Stromal cell of bone marrow (primary cell): ENCODE measurements at regions not wholly inside any gene's neighbourhood (a gene's known extent, or its start where the extent isn't known, plus 50 kb on each side); places are given as distances from the start of the nearest gene placed in this dataset.

Experiments
- DNase-seq: peaks from one replicate; pipeline ENCODE4 v3.0.0-alpha.2; 2012; ENCODE audit warnings: low read depth

GRCh38 chr3:103057487-103057886 lies 622.7 kb downstream of the ZPLD1 start:
- DNase-seq, result no peak

GRCh38 chr3:103059432-103059831 lies 624.6 kb downstream of the ZPLD1 start:
- no peak for DNase-seq

GRCh38 chr3:103060242-103060641 lies 625.4 kb downstream of the ZPLD1 start:
- DNase-seq, result no peak

GRCh38 chr3:103067963-103068362 lies 633.1 kb downstream of the ZPLD1 start:
- no peak for DNase-seq

- no peak for DNase-seq
These were observed 640.5 kb downstream of the ZPLD1 start for GRCh38 chr3:103075282-103075681.

- no peak for DNase-seq
These were observed 643.1 kb downstream of the ZPLD1 start for GRCh38 chr3:103077910-103078309.

GRCh38 chr3:103082501-103082900 lies 647.7 kb downstream of the ZPLD1 start:
- no peak for DNase-seq

GRCh38 chr3:103083848-103084631 lies 649.2 kb downstream of the ZPLD1 start:
- no peak for DNase-seq

GRCh38 chr3:103085465-103085864 lies 650.6 kb downstream of the ZPLD1 start:
- DNase-seq, result no peak

GRCh38 chr3:103089758-103090157 lies 654.9 kb downstream of the ZPLD1 start:
- no peak for DNase-seq

- DNase-seq, result no peak
These were observed 670.4 kb downstream of the ZPLD1 start for GRCh38 chr3:103105206-103105605.

- no peak for DNase-seq
These were observed 677.5 kb downstream of the ZPLD1 start for GRCh38 chr3:103112273-103112672.

GRCh38 chr3:103126115-103126514 lies 691.3 kb downstream of the ZPLD1 start:
- DNase-seq, result no peak

GRCh38 chr3:103127098-103127630 lies 692.3 kb downstream of the ZPLD1 start:
- DNase-seq, result no peak

GRCh38 chr3:103127737-103128136 lies 692.9 kb downstream of the ZPLD1 start:
- DNase-seq, result no peak

- DNase-seq, result no peak
These were observed 699.4 kb downstream of the ZPLD1 start for GRCh38 chr3:103134023-103134724.

- DNase-seq, result no peak
These were observed 701.8 kb downstream of the ZPLD1 start for GRCh38 chr3:103136621-103137020.

GRCh38 chr3:103137830-103138229 lies 703.0 kb downstream of the ZPLD1 start:
- no peak for DNase-seq

GRCh38 chr3:103158183-103158582 lies 723.4 kb downstream of the ZPLD1 start:
- no peak for DNase-seq

GRCh38 chr3:103166890-103167289 lies 732.1 kb downstream of the ZPLD1 start:
- no peak for DNase-seq

GRCh38 chr3:103167850-103168249 lies 733.0 kb downstream of the ZPLD1 start:
- DNase-seq, result no peak

- no peak for DNase-seq
These were observed 734.5 kb downstream of the ZPLD1 start for GRCh38 chr3:103169289-103169688.

GRCh38 chr3:103170651-103171050 lies 735.8 kb downstream of the ZPLD1 start:
- DNase-seq, result no peak
